DMS114 treated with DMSO at 0.1 percent for 48 hours (cell line): ENCODE measurements at regions not wholly inside any gene's neighbourhood (a gene's known extent, or its start where the extent isn't known, plus 50 kb on each side); places are given as distances from the start of the nearest gene placed in this dataset.

Experiments
- DNase-seq: peaks from one replicate; lab custom pipeline; 2025; ENCODE audit not compliant: unreplicated experiment; lab: John Stamatoyannopoulos, UW

DNA sequence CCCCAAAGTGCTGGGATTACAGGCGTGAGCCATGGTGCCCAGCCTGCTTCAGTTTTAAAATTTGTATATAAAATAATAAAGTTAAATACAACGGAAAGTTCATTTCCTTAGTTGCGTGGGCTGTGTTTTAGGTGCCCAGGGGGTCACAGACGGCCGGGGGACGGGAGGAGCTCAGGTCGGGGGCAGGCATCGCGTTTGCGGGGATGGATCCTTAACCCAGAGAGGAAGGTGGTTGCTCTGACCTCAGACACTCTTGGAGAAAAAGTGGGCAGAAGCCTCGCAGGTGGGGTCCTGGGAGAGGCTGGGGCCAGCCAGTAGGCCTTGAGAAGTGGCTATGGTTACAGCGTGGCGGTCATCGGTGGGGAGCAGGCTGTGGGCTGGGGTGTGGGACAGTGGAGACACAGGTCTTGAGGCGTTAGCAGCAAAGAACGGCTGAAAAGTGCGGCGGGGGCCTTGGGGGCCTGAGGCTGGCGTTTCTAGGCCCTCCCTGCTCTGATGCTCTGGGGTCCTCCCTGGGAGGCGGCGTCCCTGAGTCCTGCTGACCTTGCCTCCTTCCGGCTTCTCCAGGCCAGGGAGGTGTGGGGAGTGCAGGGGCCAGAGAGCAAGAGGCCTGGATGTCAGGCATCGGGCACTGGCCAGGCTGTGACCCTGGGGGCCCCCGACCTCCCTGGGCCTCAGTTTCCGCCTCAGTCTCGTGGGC lies 54.4 kb downstream of the UNCX start:
- DNase-seq = no peak

DNA sequence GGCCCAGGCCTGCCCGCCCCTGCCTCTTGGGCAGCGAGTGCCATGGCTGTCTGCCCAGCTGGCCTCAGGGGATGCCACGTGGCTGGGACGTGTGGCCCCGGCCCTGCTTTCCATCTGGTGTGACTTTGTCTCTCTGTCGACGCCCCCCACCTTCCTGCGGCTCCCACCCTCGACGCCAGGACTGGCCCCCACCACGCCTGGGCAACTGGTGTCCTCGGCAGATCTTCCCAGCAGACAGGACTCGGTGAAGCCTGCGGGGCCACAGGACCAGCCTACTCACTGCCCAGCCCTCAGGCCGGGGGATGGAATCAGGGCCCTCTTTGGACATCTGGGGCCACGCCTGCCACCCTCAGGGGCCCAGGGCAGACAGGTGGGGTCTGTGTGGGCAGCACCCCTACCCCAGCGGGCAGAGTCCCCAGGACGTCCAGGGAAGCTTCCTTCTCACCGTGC lies 55.1 kb downstream of the UNCX start:
- DNase-seq = no peak

DNA sequence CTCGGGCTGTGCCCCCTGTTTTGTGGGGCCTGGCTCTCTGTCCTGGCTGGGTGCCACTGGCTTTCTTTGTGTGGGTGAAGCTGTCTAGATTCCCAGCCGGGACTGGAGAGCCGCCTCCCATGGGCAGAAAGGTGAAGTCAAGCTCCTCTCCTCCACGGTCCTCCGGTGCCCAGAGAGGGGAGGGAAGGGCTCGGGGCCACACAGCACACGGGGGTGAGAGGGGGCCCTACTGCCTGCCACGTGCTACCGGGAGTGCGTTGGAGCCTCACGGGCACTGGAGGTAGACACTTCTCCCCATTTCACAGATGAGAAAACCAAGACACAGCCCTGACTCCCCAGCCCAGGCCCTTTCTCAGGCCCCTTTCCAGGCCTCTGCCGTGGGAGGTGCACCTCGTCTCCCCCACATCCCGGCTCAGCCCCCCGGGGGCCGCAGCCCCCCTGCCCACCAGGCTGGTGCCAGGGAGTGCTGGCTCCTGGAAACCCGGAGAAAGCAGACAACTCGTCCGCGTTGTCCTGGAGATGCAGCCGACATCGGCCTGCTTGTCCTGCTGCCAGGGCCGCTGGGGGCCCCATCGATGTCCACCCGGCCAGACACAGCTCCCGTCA lies 55.8 kb downstream of the UNCX start:
- DNase-seq = no peak

DNA sequence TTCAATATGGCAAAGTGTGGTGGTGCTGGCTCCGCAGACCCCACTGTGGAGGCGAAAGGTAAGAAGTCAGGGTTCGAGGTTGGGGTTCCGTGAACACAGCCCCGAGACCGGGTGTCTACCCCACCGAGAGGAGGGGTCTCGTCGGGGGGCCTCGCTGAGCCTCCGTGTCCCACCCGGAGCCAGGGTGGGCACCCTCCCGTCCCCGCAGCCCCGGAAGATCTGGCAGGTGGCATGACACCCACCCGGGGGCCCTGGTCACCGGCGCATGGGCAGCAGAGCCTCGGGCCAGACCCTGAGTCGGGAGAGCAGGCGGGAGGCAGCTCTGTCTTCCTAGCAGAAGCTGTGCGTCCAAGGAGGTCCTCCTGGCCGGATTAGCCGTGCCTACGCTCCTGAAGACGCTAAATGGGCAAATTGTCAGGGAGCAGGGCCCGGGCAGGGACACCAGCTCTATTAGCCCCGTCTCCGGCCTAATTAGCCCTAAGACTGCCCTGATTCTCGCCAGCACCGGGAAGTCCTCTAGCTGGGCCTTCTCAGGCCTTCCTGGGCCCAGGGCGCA lies 56.4 kb downstream of the UNCX start:
- no peak for DNase-seq

DNA sequence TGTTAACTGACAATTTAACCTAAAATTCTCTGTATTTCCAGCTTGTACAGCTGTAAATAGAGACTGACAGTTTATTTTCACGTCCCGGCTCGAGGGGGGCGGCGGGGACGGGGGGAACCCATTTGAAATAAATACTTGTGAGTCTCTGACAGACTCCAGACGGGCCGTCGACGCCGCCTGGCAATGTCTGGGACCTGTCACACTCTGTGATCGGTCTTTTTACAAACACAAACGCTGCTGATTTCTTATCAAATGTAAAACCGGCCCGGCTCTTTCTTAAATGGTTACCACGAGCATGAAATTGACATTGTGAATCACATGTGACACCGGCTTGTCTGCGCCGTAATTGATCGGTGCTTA lies 57.0 kb downstream of the UNCX start:
- DNase-seq = peak; percentile 47

DNA sequence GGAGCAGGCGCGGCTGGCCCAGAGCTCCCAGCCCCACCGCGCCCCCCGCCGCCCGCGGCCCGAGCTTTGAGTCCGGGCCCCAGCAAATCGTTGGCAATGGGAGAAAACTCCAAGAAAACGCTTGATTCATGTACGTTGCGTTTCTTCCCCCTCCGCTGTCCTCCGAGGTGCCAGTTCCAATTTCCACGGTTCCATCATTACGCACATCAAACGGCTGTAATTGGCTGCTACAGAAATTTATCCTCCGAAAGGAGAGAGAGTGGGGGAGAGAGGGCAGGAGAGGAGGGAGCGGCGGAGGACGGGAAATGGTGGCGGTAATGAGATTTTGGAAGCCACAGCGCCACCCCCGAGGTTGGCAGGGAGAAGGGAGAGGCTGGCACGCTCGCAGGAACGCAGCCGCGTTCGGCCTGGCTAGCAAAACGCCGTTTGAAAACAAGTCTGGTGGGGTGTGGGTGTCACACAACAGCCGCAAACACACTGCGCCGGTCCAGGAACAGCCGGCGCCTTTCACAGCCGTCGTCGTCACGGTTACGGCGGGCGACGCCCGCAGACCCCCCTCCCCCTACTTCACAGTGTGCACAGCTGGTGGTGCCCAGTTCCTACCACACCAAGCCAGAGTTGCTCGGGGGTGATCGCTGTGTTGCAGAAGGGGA lies 57.5 kb downstream of the UNCX start:
- peak; percentile 47 for DNase-seq

DNA sequence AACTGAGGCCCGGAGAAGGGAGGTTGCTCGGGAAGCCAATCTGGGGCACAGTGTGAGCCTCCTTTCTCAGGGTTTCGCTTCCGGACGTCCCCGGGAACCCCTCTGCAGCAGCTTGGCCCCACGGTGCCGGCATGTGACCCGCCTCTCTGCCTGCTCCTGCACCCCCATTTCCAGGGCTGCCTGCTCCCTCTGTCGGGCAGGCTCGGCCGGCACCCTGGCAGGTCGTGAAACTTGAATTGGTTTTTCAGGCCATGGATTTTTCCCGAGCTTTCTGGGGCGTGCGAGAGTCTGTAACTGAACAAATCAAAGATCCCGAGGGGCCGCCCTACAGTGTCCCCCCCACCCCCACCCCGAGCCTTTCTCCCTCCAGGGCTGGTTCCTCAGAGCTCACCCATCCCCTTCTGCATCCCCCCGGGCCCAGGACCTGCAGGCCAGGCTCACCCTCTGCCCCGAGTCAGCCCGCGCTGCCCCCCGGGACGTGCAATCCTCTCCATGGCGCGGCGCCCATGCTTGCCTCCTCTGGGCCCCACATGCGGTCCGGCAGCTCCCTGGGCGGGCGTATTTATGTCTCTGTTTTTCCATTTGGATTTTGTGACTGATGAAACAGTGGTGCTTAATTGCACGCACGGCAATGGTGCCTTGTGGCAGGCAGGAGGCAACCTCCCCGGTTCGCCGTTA lies 58.1 kb downstream of the UNCX start:
- DNase-seq = no peak

DNA sequence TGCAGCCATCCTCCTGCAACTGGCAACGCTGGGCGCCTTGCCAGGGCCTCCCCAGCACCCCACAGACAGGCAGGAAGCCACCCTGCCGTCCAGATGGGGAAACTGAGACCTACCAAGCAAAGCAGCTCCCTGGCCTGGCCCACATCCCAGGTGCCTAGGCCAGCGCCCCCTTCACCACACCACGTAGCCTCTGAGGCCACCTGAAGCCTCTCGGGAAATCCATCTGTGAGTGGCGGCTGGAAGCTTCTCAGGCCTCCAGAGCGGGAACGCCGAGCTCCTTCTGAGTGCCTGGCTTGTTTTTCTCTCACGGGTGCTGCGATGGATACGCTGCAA lies 58.7 kb downstream of the UNCX start:
- DNase-seq = no peak

GRCh38 chr7:1291845-1292765 lies 59.4 kb downstream of the UNCX start:
- no peak for DNase-seq

- no peak for DNase-seq
These were observed 60.5 kb downstream of the UNCX start for GRCh38 chr7:1292972-1293830.

GRCh38 chr7:1293950-1294411 lies 61.3 kb downstream of the UNCX start:
- DNase-seq = no peak

GRCh38 chr7:1295776-1296355 lies 63.2 kb downstream of the UNCX start:
- DNase-seq = no peak

DNA sequence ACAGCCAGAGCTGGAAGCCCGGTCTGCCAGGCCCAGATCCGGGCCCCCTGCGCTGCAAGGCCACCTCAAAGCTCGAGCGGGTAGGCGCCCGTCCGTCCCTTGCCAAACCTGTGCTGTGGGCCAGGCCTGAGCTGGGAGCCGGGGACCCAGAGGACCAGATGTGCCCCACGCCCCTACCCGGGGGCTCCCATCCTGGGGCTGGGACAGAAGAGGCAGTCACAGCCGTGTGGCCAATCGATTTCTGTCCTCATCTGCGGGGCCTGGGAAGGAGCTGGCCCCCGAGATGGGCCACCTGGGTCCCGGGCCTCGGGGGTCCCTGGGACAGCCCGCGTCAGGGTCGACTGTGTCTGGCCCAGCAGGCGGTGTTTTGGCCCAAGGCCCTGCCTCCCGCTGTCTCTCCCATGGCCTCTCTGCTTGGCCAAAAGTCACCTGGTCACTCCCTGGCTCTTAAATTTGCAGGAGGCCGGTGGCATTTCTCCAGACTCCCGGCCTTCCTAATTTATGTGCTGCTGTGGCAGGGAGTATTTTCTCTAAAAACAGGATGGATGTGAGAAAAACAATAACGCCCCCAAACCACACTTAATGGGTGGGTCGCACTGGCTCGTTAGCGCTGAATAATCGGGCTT lies 63.8 kb downstream of the UNCX start:
- no peak for DNase-seq

- DNase-seq = no peak
These were observed 64.6 kb downstream of the UNCX start for GRCh38 chr7:1297017-1297960.

DNA sequence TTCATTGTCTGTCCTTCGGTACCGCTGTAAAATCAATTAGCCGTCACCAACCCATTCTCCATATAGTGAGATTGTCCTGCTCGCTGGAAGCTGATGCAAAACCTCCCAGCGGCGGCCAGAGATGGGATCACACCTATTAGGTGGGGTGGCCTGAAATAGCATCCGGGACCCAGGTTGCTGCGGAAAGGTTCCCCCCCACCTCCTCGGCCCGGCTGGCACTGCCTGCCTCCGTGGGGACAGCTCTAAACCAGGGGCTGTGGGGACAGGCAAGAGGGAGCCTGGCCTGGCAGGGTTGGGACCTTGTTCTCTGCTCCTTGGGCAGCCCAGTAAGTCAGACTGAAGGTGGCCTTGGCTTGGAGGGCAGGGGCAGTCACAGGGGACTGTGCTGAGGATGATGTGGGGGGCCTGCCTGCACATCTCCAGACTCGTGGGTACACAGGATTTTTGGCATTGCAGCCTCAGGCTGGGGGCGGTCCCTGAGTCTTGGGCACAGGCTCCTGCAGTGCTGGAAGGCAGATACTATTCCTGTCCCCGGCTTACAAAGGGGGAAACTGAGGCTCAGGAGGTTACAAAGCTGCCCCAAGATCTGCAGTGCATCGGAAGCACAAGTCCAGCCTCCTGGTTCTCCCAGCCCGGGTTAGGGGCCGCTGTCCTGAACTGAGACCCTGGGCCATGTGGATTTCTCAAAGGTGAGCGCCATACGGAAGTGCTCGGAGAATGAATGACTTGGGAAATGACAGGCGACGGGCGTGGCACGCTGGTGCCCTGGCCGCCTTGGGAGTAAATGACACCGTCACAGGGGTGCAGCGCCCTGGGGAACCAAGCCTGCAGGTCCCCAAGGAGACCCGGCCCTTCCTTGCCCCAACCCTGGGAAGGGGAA lies 65.6 kb downstream of the UNCX start:
- no peak for DNase-seq

GRCh38 chr7:1298931-1299885 lies 66.5 kb downstream of the UNCX start:
- DNase-seq = no peak
